ENCODE measurements at regions not wholly inside any gene's neighbourhood (a gene's known extent, or its start where the extent isn't known, plus 50 kb on each side); places are given as distances from the start of the nearest gene placed in this dataset.

GRCh38 chr11:134879931-134880330, 467.9 kb upstream of the B3GAT1 start:
- Histone ChIP-seq H3K14ac (ENCODE audit: insufficient read depth, low read length) (no peak overlapping the region), H4K20me1 (ENCODE audit: control insufficient read depth, insufficient read depth, insufficient read length) (no peaks in the 10 kb centered on the region), H4K91ac (ENCODE audit: insufficient read length, low read depth, low read length) (no peak overlapping the region), H3K79me2 (ENCODE audit: insufficient read depth, low read length) (no peaks in the 10 kb centered on the region), H3K79me1 (ENCODE audit: insufficient read depth, low read depth, low read length, poor library complexity, severe bottlenecking) (no peaks in the 10 kb centered on the region), H3K18ac (ENCODE audit: insufficient read length, low read depth, low read length) (no peak overlapping the region), H3K4me1 (ENCODE audit: insufficient read depth, low read length) (no peaks in the 10 kb centered on the region), H2AFZ (ENCODE audit: low read length) (no peak overlapping the region), H2AK5ac (ENCODE audit: insufficient read length, low read length) (no peak overlapping the region), H3K23me2 (ENCODE audit: insufficient read length, low read depth, low read length, poor library complexity, severe bottlenecking) (no peaks in the 10 kb centered on the region), H2BK5ac (ENCODE audit: insufficient read length, low read length) (no peak overlapping the region), H3K27ac (ENCODE audit: insufficient read length, low read depth, low read length) (no peak overlapping the region), H2BK15ac (ENCODE audit: low read depth, low read length) (no peak overlapping the region), H3T11ph (ENCODE audit: low read length) (no peak overlapping the region), H3K4me2 (ENCODE audit: insufficient read depth, insufficient read length, low read length) (no peak overlapping the region), H4K8ac (replicated peaks; ENCODE audit: insufficient read length, low read depth, low read length) (no peak overlapping the region), H2BK12ac (ENCODE audit: insufficient read length, low read depth, low read length) (no peak overlapping the region), H3K56ac (ENCODE audit: insufficient read length, low read depth, low read length) (no peak overlapping the region), H4K5ac (ENCODE audit: insufficient read length, low read depth, low read length) (no peak overlapping the region), H3K23ac (ENCODE audit: insufficient read length, low read depth, low read length) (no peak overlapping the region), H3K9me3 (ENCODE audit: control insufficient read depth, low read depth, low read length) (no peaks in the 10 kb centered on the region), H3K27me3 (ENCODE audit: insufficient read depth, low read length) (no peaks in the 10 kb centered on the region), H3K4ac (ENCODE audit: low read depth, low read length) (no peak overlapping the region), H2BK120ac (ENCODE audit: low read depth, low read length, poor library complexity, severe bottlenecking) (no peak overlapping the region), H3K9ac (ENCODE audit: extremely low read depth, insufficient read length, low read length) (no peak overlapping the region), H2BK20ac (ENCODE audit: low read depth, low read length, poor library complexity, severe bottlenecking) (no peak overlapping the region)
- Mint-ChIP-seq H3K4me1 (peaks cover 10 to 11% of the 10 kb centered on the region in 2 experiments), H3K36me3 (ENCODE audit: insufficient read depth in 1 of 3, low read depth in 3 of 3) (no peaks in the 10 kb centered on the region), H3K4me3 (no peak overlapping the region), H3K27me3 (ENCODE audit: low read depth) (peaks cover 1% of the 10 kb centered on the region), H3K9me3 (no peaks in the 10 kb centered on the region), H3K27ac (no peak overlapping the region)
- no peak for TF ChIP-seq CTCF (conservative IDR thresholded peaks at IDR 0.05)
- no peak for DNase-seq
- WGBS (ENCODE audit: extremely low coverage, insufficient read length, low lambda C conversion rate), result no CpG with 5 or more reads among the region's 3 CpGs
